ENCODE measurements at regions not wholly inside any gene's neighbourhood (a gene's known extent, or its start where the extent isn't known, plus 50 kb on each side); places are given as distances from the start of the nearest gene placed in this dataset.

GRCh38 chr2:14684516-14684915 lies 52.0 kb downstream of the LRATD1 start:
- Histone ChIP-seq H3K4me3 (ENCODE audit: low read depth, low read length) (no peak overlapping the region), H3K27me3 (ENCODE audit: control insufficient read depth, insufficient read depth, low read length) (no peaks in the 10 kb centered on the region)

GRCh38 chr2:14690926-14691325 lies 58.4 kb downstream of the LRATD1 start:
- H3K4me3 ChIP-seq (ENCODE audit: low read depth, low read length) = no peak overlapping the region
- no peak for TF ChIP-seq CTCF (IDR thresholded peaks at IDR 0.05; ENCODE audit: insufficient read depth, low read length, poor library complexity, severe bottlenecking)

More at GRCh38 chr2:14684516-14684915, 52.0 kb downstream of the LRATD1 start:
- DNase-seq (ENCODE audit: low read depth) = no peak
- H3K36me3 ChIP-seq (ENCODE audit: control insufficient read depth, insufficient read depth, low read length) = no peaks in the 10 kb centered on the region
- TF ChIP-seq CTCF (IDR thresholded peaks at IDR 0.05; ENCODE audit: insufficient read depth, low read length, poor library complexity, severe bottlenecking) = no peak

GRCh38 chr2:14693874-14694273 lies 61.4 kb downstream of the LRATD1 start:
- Histone ChIP-seq H3K36me3 (ENCODE audit: control insufficient read depth, insufficient read depth, low read length) (no peaks in the 10 kb centered on the region), H3K27me3 (ENCODE audit: control insufficient read depth, insufficient read depth, low read length) (no peaks in the 10 kb centered on the region), H3K4me3 (ENCODE audit: low read depth, low read length) (no peak overlapping the region)
- no peak for TF ChIP-seq CTCF (IDR thresholded peaks at IDR 0.05; ENCODE audit: insufficient read depth, low read length, poor library complexity, severe bottlenecking)
- no peak for DNase-seq (ENCODE audit: low read depth)

More at GRCh38 chr2:14690926-14691325, 58.4 kb downstream of the LRATD1 start:
- DNase-seq (ENCODE audit: low read depth) = no peak
- Histone ChIP-seq H3K27me3 (ENCODE audit: control insufficient read depth, insufficient read depth, low read length) (no peaks in the 10 kb centered on the region), H3K36me3 (ENCODE audit: control insufficient read depth, insufficient read depth, low read length) (no peaks in the 10 kb centered on the region)

GRCh38 chr2:14700753-14701152 lies 68.2 kb downstream of the LRATD1 start:
- Histone ChIP-seq H3K27me3 (ENCODE audit: control insufficient read depth, insufficient read depth, low read length) (no peaks in the 10 kb centered on the region), H3K36me3 (ENCODE audit: control insufficient read depth, insufficient read depth, low read length) (no peaks in the 10 kb centered on the region), H3K4me3 (ENCODE audit: low read depth, low read length) (no peak overlapping the region)
- no peak for TF ChIP-seq CTCF (IDR thresholded peaks at IDR 0.05; ENCODE audit: insufficient read depth, low read length, poor library complexity, severe bottlenecking)
- no peak for DNase-seq (ENCODE audit: low read depth)

GRCh38 chr2:14702258-14702657 lies 69.7 kb downstream of the LRATD1 start:
- no peak for DNase-seq (ENCODE audit: low read depth)
- H3K4me3 ChIP-seq (ENCODE audit: low read depth, low read length) = no peak overlapping the region
- no peak for TF ChIP-seq CTCF (IDR thresholded peaks at IDR 0.05; ENCODE audit: insufficient read depth, low read length, poor library complexity, severe bottlenecking)

GRCh38 chr2:14706201-14706600 lies 73.7 kb downstream of the LRATD1 start:
- no peak overlapping the region for H3K4me3 ChIP-seq (ENCODE audit: low read depth, low read length)
- DNase-seq (ENCODE audit: low read depth) = no peak
- no peaks in the 10 kb centered on the region for H3K36me3 ChIP-seq (ENCODE audit: control insufficient read depth, insufficient read depth, low read length)
- H3K27me3 ChIP-seq (ENCODE audit: control insufficient read depth, insufficient read depth, low read length) = no peaks in the 10 kb centered on the region
- no peak for TF ChIP-seq CTCF (IDR thresholded peaks at IDR 0.05; ENCODE audit: insufficient read depth, low read length, poor library complexity, severe bottlenecking)

More at GRCh38 chr2:14702258-14702657, 69.7 kb downstream of the LRATD1 start:
- Histone ChIP-seq H3K36me3 (ENCODE audit: control insufficient read depth, insufficient read depth, low read length) (no peaks in the 10 kb centered on the region), H3K27me3 (ENCODE audit: control insufficient read depth, insufficient read depth, low read length) (no peaks in the 10 kb centered on the region)

Data from kidney epithelial cell (primary cell).